K562 (cell line): ENCODE measurements at regions not wholly inside any gene's neighbourhood (a gene's known extent, or its start where the extent isn't known, plus 50 kb on each side); places are given as distances from the start of the nearest gene placed in this dataset.

Experiments
- ATAC-seq: fragments of 200-7000 bp; cut with Tn5 transposase; 3 replicates; pipeline ENCODE4 v1.9.1; 2020; ENCODE audit warnings: moderate library complexity
- BruUV-seq: library from RNA; stranded (reverse); fragments of 400-500 nt; replicated peaks from 2 replicates; lab custom pipeline; 2021; lab: Mats Ljungman, UMichigan
- CTCF ChIA-PET: fragments of 300-600 bp; formaldehyde crosslinking; extraction: SDS; loops from one replicate; lab custom pipeline; 2021; ENCODE audit warnings: low intra/inter-chr PET ratio; lab: Yijun Ruan, JAX
- POLR2A ChIA-PET: fragments of 300-600, 350-650 bp; sonication (Branson Sonifier 250); formaldehyde crosslinking; extraction: SDS; loops from one replicate; lab custom pipeline; 2021; ENCODE audit warnings: antibody characterized with exemption, inconsistent platforms; lab: Yijun Ruan, JAX
- DNase-seq, 4 experiments: peaks; one replicate each; pipeline versions ENCODE4 v3.0.0 to v3.0.0-alpha.2; 2011 to 2018; ENCODE audit warnings: low spot score in 3 of 4, mixed read lengths in 3 of 4; ENCODE audit errors: extremely low read depth in 1 of 4
- FAIRE-seq: peaks from 2 replicates; lab custom pipeline; 2011; peaks lifted over from hg19 to GRCh38; lab: Jason Lieb, UNC
- H2AFZ ChIP-seq: 2 replicates; pipeline ENCODE4 v1.6.0; 2011; ENCODE audit warnings: low read depth, low read length, control low read depth, inconsistent platforms
- H3K27ac ChIP-seq: fragments of 200-600 bp; 3 replicates; pipeline ENCODE4 v1.8.0; 2011; ENCODE audit warnings: low read depth, mild to moderate bottlenecking, control low read depth, inconsistent platforms, low read length, moderate library complexity, mixed read lengths; ENCODE audit errors: extremely low read depth
- H3K27me3 ChIP-seq, 2 experiments: fragments of 300-600 bp in 1 of 2; 2 replicates in 1 of 2; 3 replicates in 1 of 2; pipeline versions ENCODE4 v1.6.0 to v1.8.0; 2011; ENCODE audit warnings: inconsistent platforms in 2 of 2, low read length in 2 of 2, mild to moderate bottlenecking in 1 of 2, mixed read lengths in 1 of 2, moderate library complexity in 1 of 2; ENCODE audit not compliant: control insufficient read depth in 2 of 2, insufficient read depth in 2 of 2
- H3K36me3 ChIP-seq: fragments of 300-600 bp; 3 replicates; pipeline ENCODE4 v1.8.0; 2011; ENCODE audit warnings: mild to moderate bottlenecking, low read length, inconsistent platforms; ENCODE audit not compliant: control insufficient read depth, insufficient read depth
- H3K4me1 ChIP-seq, 2 experiments: fragments of 200-600 bp in 1 of 2; replicated peaks in 1 of 2; 2 replicates in 1 of 2; 3 replicates in 1 of 2; pipeline versions ENCODE4 v1.5.1 to v1.8.0; 2011; ENCODE audit warnings: inconsistent platforms in 2 of 2, low read length in 2 of 2, mild to moderate bottlenecking in 1 of 2, mixed read lengths in 1 of 2, moderate library complexity in 1 of 2; ENCODE audit not compliant: control insufficient read depth in 2 of 2, insufficient read depth in 2 of 2
- H3K4me2 ChIP-seq: 2 replicates; pipeline ENCODE4 v1.6.1; 2011; ENCODE audit warnings: low read length, control low read depth, inconsistent platforms, mixed read lengths; ENCODE audit not compliant: insufficient read depth
- H3K4me3 ChIP-seq: fragments of 200-600 bp; sonication (generic), shearing (Covaris generic); 2 replicates; pipeline ENCODE4 v1.5.1; 2016; ENCODE audit warnings: control low read depth, inconsistent platforms
- H3K79me2 ChIP-seq: fragments of 200-600 bp; 3 replicates; pipeline ENCODE4 v1.8.0; 2011; ENCODE audit warnings: low read length, inconsistent platforms; ENCODE audit not compliant: control insufficient read depth, insufficient read depth
- H3K9ac ChIP-seq, 2 experiments: 2 replicates each; pipeline versions ENCODE4 v1.6.0 to v1.6.1; 2011; ENCODE audit warnings: low read depth in 2 of 2, low read length in 2 of 2, control low read depth in 1 of 2, inconsistent platforms in 1 of 2, mild to moderate bottlenecking in 1 of 2, mixed read lengths in 1 of 2; ENCODE audit not compliant: insufficient read depth in 1 of 2
- H3K9me1 ChIP-seq: one replicate; pipeline ENCODE4 v1.6.0; 2011; ENCODE audit warnings: inconsistent platforms, mild to moderate bottlenecking, low read length, moderate library complexity; ENCODE audit not compliant: control insufficient read depth, insufficient read depth
- H3K9me3 ChIP-seq: replicated peaks from 2 replicates; pipeline ENCODE4 v1.5.1; 2011; ENCODE audit warnings: low read depth, low read length, inconsistent platforms; ENCODE audit not compliant: control insufficient read depth, insufficient read depth
- H4K20me1 ChIP-seq: replicated peaks from 2 replicates; pipeline ENCODE4 v1.6.1; 2011; ENCODE audit warnings: low read length, inconsistent platforms, mixed read lengths; ENCODE audit not compliant: control insufficient read depth, insufficient read depth
- CHD7 ChIP-seq: fragments of 200-600 bp; sonication (generic); IDR thresholded peaks from one replicate; pipeline ENCODE4 v1.6.1; 2012; ENCODE audit warnings: mild to moderate bottlenecking, low read depth, low read length, inconsistent platforms
- TAF1 ChIP-seq: IDR thresholded peaks from 2 replicates; pipeline ENCODE4 v1.6.1; 2011; ENCODE audit warnings: mild to moderate bottlenecking, low read length, moderate library complexity; ENCODE audit not compliant: insufficient read depth, control insufficient read depth, severe bottlenecking; ENCODE audit errors: extremely low read depth
- ZFP1 ChIP-seq: fragments of 450-650 bp; formaldehyde crosslinking; IDR thresholded peaks from 2 replicates; pipeline ENCODE4 v1.4.0; 2020; ENCODE audit warnings: mild to moderate bottlenecking, mixed read lengths
- ZNF165 ChIP-seq: fragments of 250-450 bp; sonication (Bioruptor Pico); IDR thresholded peaks from 2 replicates; pipeline ENCODE4 v1.4.0; 2020; ENCODE audit warnings: borderline replicate concordance
- ZNF511 ChIP-seq: sonication (generic); formaldehyde crosslinking; IDR thresholded peaks from 2 replicates; pipeline ENCODE4 v1.8.0; 2022; ENCODE audit warnings: mild to moderate bottlenecking, missing genetic modification reagents
- WGBS: fragments of 100-300 bp; shearing (Covaris generic); methylation state at CpG from one replicate; pipeline ENCODE4 v1.1.6; 2016; ENCODE audit warnings: low coverage, mixed read lengths; ENCODE audit not compliant: insufficient coverage; ENCODE audit errors: missing lambda C conversion rate; 5-methylcytosine and 5-hydroxymethylcytosine counted together
- in situ Hi-C: fragments of 300-500 bp; cut with MboI; formaldehyde crosslinking; loops from 4 replicates; pipeline ENCODE4 v1.15.0; 2018; ENCODE audit warnings: inconsistent platforms, mixed read lengths
- intact Hi-C: fragments of 100-400 bp; cut with micrococcal nuclease; formaldehyde crosslinking; loops from 2 replicates; pipeline ENCODE4 v1.14.2; 2022
- TF ChIP-seq, protein P1 (sequence below): sonication (generic); formaldehyde crosslinking; IDR thresholded peaks from 2 replicates; pipeline ENCODE4 v1.5.0; 2020; ENCODE audit warnings: missing genetic modification reagents

DNA sequence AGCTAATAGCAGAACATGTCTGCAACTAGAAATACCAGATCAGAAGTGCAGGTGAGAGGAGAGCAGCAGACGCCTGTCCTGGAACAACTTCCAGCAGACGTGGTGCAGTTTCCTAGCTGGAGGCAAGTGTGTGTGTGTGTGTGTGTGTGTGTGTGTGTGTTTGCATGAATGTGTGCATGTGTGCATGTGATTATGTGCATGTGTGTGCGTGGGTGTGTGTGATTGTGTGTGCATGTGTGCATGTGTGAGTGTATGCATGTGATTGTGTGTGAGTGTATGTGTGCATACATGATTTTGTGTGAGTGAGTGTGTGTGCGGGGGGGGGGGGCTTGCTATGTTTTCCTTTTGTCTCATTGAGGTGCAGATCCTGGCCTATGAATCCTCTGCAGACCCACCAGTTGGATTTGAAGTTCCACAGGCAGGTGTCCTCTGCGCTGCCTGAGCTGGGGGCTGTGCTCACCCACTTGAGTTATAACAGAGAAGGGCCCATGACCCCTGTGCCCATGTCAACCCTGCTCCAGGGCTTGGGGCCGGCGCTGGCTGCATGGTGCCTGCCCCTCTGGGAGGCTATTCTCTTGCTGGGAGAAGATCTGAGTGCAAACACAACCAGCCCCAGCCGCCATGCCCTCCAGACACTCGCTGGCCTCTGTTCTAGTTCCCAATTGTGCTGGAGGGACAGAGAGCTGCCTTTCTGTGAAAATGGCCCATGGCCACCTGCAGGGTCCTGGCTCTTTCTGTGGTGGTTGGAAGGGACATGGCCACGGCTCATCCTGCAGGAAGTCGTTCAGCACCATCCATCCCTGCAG lies 821.3 kb downstream of the BRD1 start (continued):
- no peak for TF ChIP-seq ZNF511 (CRISPR knock-in tag)
- TF ChIP-seq, protein P1, sequence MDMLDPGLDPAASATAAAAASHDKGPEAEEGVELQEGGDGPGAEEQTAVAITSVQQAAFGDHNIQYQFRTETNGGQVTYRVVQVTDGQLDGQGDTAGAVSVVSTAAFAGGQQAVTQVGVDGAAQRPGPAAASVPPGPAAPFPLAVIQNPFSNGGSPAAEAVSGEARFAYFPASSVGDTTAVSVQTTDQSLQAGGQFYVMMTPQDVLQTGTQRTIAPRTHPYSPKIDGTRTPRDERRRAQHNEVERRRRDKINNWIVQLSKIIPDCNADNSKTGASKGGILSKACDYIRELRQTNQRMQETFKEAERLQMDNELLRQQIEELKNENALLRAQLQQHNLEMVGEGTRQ (CRISPR knock-in tag) = no peak
- TF ChIP-seq ZNF165 (CRISPR knock-in tag) = no peak
- TF ChIP-seq, all 486 proteins: peak for 0

DNA sequence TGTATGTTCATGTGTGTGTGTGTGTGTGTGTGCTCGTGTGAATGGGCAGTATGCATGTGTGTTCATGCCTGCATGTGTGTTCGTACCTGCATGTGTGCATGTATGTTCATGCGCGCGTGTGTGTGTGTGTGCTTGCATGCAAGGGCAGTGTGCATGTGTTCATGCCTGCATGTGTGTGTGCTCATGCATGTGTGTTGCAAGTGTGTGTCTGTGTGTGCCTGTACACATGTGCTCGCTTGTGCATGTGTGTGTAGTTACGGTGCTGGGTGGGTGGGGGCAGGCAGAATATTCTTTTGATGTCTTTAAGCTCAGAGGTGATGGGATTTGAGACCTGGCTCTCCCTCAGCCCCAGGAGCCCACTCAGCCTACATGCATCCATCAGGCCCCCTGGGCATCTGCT lies 822.1 kb downstream of the BRD1 start:
- no peak overlapping the region for H3K9ac ChIP-seq
- in situ Hi-C loops (no loop called here), intact Hi-C loops (no loop called here)
- H3K9me1 ChIP-seq = no peaks in the 10 kb centered on the region
- FAIRE-seq (no peak), ATAC-seq (no peak), DNase-seq (no peak)
- H2AFZ ChIP-seq = no peak overlapping the region
- BruUV-seq = no TSS peak
- no peak overlapping the region for H3K4me2 ChIP-seq
- CTCF ChIA-PET = no interaction called here
- H3K9me3 ChIP-seq = no peaks in the 10 kb centered on the region
- H3K4me1 ChIP-seq = no peaks in the 10 kb centered on the region
- H3K27me3 ChIP-seq = peaks cover 0 to 20% of the 10 kb centered on the region in 2 experiments; a peak in 1 of 5 replicates
- no peak overlapping the region for H3K4me3 ChIP-seq
- H3K36me3 ChIP-seq = no peaks in the 10 kb centered on the region
- POLR2A ChIA-PET = interaction anchor here (0.6 kb wide), 1 partner anchor 468 kb away, joined by 3 read pairs; no protein-coding TSS in a partner anchor
- no peaks in the 10 kb centered on the region; the same call in 1 of the 2 replicates for H4K20me1 ChIP-seq
- H3K27ac ChIP-seq = no peak overlapping the region
- WGBS = 0% methylated on average over 2 of the region's 7 CpGs
- H3K79me2 ChIP-seq = no peaks in the 10 kb centered on the region
- TF ChIP-seq TAF1 = no peak
- no peak for TF ChIP-seq ZFP1 (CRISPR knock-in tag)
- TF ChIP-seq CHD7 = no peak
